ENCODE measurements at regions not wholly inside any gene's neighbourhood (a gene's known extent, or its start where the extent isn't known, plus 50 kb on each side); places are given as distances from the start of the nearest gene placed in this dataset.
A peak's percentile ranks its signal among the peaks of the same experiment; 100 is the strongest.

DNA sequence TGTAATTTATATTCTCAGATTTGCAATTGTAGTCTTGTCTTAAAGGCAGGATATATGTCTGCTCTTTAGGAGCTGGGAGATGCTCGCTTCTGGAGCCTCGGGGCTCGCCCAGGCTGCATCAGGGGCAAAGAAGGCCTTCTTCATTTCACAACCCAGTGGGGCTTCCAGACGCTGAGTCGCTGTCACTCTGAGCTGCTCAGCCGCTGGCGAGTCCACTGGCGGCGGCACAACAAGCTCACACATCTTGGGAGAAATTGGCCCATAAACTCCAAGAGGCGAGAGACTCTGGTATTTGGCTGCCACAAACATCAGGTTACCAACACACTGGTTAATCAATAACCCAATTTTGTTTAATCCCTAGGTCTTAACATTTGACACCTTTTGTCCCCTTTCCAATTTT is 216.6 kb downstream of the ATG4C start:
- Histone ChIP-seq H3K4me1 (no peaks in the 10 kb centered on the region), H3K36me3 (replicated peaks in 1 of 2; ENCODE audit: insufficient read depth in 1 of 2, low read depth in 2 of 2) (no peaks in the 10 kb centered on the region), H3K4me3 (no peak overlapping the region), H3K27me3 (no peaks in the 10 kb centered on the region), H3K9me3 (no peaks in the 10 kb centered on the region), H3K27ac (no peak overlapping the region)
- TF ChIP-seq, protein P1, sequence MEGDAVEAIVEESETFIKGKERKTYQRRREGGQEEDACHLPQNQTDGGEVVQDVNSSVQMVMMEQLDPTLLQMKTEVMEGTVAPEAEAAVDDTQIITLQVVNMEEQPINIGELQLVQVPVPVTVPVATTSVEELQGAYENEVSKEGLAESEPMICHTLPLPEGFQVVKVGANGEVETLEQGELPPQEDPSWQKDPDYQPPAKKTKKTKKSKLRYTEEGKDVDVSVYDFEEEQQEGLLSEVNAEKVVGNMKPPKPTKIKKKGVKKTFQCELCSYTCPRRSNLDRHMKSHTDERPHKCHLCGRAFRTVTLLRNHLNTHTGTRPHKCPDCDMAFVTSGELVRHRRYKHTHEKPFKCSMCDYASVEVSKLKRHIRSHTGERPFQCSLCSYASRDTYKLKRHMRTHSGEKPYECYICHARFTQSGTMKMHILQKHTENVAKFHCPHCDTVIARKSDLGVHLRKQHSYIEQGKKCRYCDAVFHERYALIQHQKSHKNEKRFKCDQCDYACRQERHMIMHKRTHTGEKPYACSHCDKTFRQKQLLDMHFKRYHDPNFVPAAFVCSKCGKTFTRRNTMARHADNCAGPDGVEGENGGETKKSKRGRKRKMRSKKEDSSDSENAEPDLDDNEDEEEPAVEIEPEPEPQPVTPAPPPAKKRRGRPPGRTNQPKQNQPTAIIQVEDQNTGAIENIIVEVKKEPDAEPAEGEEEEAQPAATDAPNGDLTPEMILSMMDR (IDR thresholded peaks at IDR 0.05), result no peak
- no peak for TF ChIP-seq POLR2A (IDR thresholded peaks at IDR 0.05)
- intact Hi-C loops (cut with DNase I), result no loop called here
- ATAC-seq (no peak), DNase-seq (no peak)
- WGBS, 2 donors, result 27 to 52% methylated on average over 10 of the region's 10 CpGs

DNA sequence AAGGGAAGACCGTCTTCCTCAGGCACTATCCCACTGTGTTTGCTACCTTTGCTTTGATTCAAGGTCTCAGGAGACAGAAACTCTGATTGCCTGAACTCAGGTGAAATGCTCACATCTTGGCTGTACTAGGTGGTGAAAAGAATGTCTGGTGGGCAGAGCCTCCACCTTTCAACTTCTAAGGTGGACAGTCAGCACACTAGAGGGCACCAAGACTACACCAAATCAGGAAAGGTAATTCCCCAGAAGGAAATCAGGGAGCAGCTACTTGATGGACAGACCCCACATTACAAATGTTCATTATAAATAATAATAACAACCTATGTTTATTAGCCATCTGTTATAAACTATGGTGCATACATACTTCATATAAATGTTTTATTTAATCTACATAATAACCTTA is 220.9 kb downstream of the ATG4C start:
- DNase-seq (peak in 2 of 4 donors; percentile 8 to 28), ATAC-seq (no peak)
- intact Hi-C loops (cut with DNase I), result no loop called here
- Histone ChIP-seq H3K4me1 (no peaks in the 10 kb centered on the region), H3K9me3 (no peaks in the 10 kb centered on the region), H3K27me3 (no peaks in the 10 kb centered on the region), H3K36me3 (replicated peaks in 1 of 2; ENCODE audit: insufficient read depth in 1 of 2, low read depth in 2 of 2) (no peaks in the 10 kb centered on the region), H3K4me3 (no peak overlapping the region), H3K27ac (no peak overlapping the region)
- 31 to 57% methylated on average over 1 of the region's 1 CpG for WGBS, 2 donors
- TF ChIP-seq, protein P1 (IDR thresholded peaks at IDR 0.05), result peak in 3 of 7 experiments; percentile 18 to 49 (median 44)
- no peak for TF ChIP-seq POLR2A (IDR thresholded peaks at IDR 0.05)

DNA sequence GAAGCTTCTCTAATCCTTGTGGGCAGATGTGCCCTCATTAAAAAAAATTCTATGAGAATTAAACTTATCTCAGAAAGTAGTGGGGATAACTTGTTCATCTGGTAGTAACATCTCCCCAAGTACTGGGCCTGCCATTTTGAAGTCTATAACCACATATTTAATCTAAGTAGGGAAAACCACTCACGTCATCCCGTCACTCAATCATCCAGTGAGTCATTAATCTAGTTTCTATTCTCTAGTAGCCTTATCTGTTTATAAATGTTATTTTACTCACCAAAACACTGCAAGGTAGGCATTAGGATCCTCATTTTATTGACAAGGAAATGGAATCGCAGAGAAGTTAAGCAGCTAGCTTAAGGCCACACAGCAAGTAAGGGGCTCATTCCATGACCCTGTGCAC is 221.9 kb downstream of the ATG4C start:
- WGBS, 2 donors, result 86 to 88% methylated on average over 3 of the region's 3 CpGs
- ATAC-seq, result no peak
- no peaks in the 10 kb centered on the region for H3K9me3 ChIP-seq
- no peak for DNase-seq
- no peak overlapping the region for H3K27ac ChIP-seq
- no peaks in the 10 kb centered on the region for H3K4me1 ChIP-seq
- intact Hi-C loops (cut with DNase I), result no loop called here
- no peaks in the 10 kb centered on the region for H3K36me3 ChIP-seq (replicated peaks in 1 of 2; ENCODE audit: insufficient read depth in 1 of 2, low read depth in 2 of 2)
- TF ChIP-seq, protein P1 (IDR thresholded peaks at IDR 0.05), result no peak
- TF ChIP-seq POLR2A (IDR thresholded peaks at IDR 0.05), result no peak
- H3K27me3 ChIP-seq, result no peaks in the 10 kb centered on the region
- H3K4me3 ChIP-seq, result no peak overlapping the region

DNA sequence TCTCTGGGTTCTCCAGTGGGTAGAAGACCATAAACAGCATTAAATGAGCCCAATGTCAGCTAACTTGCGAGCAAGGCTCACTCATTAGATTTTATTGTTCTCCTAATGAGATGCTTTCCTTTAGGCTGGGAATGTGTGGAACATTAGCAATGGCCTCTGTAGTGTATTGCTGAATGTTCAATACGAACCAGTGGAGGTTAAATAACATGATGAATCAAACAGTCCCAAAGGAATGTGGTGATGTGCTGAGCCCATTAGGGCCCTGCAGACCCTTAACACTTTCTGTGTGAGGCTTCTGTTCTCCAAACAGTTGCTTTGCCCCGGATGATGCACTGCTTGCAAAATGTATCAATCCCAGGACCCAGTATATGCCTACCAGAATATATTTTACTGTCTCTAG is 225.5 kb downstream of the ATG4C start:
- TF ChIP-seq, protein P1 (IDR thresholded peaks at IDR 0.05), result no peak
- TF ChIP-seq POLR2A (IDR thresholded peaks at IDR 0.05), result no peak
- WGBS, 2 donors, result 70 to 82% methylated on average over 3 of the region's 3 CpGs
- DNase-seq (no peak), ATAC-seq (no peak)
- Histone ChIP-seq H3K4me3 (no peak overlapping the region), H3K36me3 (replicated peaks in 1 of 2; ENCODE audit: insufficient read depth in 1 of 2, low read depth in 2 of 2) (no peaks in the 10 kb centered on the region), H3K27me3 (no peaks in the 10 kb centered on the region), H3K4me1 (no peaks in the 10 kb centered on the region), H3K9me3 (no peaks in the 10 kb centered on the region), H3K27ac (no peak overlapping the region)
- intact Hi-C loops (cut with DNase I), result no loop called here

DNA sequence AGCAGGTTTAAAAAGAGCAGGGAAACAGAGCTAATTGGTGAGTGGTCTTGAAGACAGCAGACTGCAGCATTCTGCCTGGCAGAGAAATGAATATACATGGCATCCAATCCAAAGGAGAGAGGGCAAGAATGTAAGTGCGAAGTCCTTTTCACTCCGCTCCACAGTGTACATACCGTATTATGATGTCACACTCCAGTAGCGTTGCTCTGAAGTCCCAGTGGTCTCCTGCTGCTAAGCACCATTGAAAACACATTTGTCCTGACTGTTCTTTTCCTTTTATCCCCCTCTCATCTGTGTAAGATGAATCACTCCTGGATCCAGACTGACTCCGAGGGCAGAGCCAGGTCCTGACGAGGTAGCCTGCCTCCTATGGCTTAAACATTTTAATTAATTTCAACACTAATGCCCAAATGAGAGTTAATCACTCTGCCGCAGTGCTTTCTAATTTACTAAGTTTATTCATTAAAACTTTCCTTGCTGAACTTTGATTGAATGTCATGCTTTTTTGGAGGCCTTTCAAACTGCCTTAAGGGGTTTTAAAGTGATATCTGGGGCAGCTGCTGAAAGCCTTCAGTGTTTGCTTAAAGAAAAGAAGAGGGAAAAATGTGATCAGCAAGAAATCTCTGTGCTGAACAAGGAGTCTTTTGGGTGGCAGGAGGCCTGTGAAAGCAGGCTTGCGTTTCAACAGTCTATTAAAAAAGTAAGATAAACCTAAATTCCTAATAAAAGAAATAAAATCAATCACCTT is 227.2 kb downstream of the ATG4C start:
- H3K27ac ChIP-seq, result no peak overlapping the region
- no peak overlapping the region for H3K4me3 ChIP-seq
- intact Hi-C loops (cut with DNase I), result no loop called here
- TF ChIP-seq, protein P1 (IDR thresholded peaks at IDR 0.05), result no peak
- no peak for TF ChIP-seq POLR2A (IDR thresholded peaks at IDR 0.05)
- no peak for DNase-seq
- ATAC-seq, result no peak
- no peaks in the 10 kb centered on the region for H3K4me1 ChIP-seq
- H3K27me3 ChIP-seq, result no peaks in the 10 kb centered on the region
- no peaks in the 10 kb centered on the region for H3K9me3 ChIP-seq
- WGBS, 2 donors, result 82 to 87% methylated on average over 8 of the region's 8 CpGs
- no peaks in the 10 kb centered on the region for H3K36me3 ChIP-seq (replicated peaks in 1 of 2; ENCODE audit: insufficient read depth in 1 of 2, low read depth in 2 of 2)

Data from body of pancreas (tissue), 4 donors.